GM10248 (cell line): ENCODE measurements at regions not wholly inside any gene's neighbourhood (a gene's known extent, or its start where the extent isn't known, plus 50 kb on each side); places are given as distances from the start of the nearest gene placed in this dataset.

Experiments
- CTCF ChIA-PET: fragments of 300-600 bp; sonication (Branson Sonifier 250); formaldehyde crosslinking; extraction: SDS; loops from one replicate; lab custom pipeline; 2021; ENCODE audit warnings: antibody characterized with exemption; lab: Yijun Ruan, JAX
- POLR2A ChIA-PET: fragments of 350-650 bp; sonication (Branson Sonifier 250); formaldehyde crosslinking; extraction: SDS; loops from one replicate; lab custom pipeline; 2020; ENCODE audit warnings: antibody characterized with exemption; lab: Yijun Ruan, JAX
- DNase-seq: peaks from one replicate; pipeline ENCODE4 v3.0.0; 2012; ENCODE audit errors: extremely low spot score
- CTCF ChIP-seq: IDR thresholded peaks from 2 replicates; pipeline ENCODE4 v1.5.1; 2012; ENCODE audit warnings: mild to moderate bottlenecking, low read depth; ENCODE audit errors: extremely low read depth, missing control alignments, control extremely low read depth

DNA sequence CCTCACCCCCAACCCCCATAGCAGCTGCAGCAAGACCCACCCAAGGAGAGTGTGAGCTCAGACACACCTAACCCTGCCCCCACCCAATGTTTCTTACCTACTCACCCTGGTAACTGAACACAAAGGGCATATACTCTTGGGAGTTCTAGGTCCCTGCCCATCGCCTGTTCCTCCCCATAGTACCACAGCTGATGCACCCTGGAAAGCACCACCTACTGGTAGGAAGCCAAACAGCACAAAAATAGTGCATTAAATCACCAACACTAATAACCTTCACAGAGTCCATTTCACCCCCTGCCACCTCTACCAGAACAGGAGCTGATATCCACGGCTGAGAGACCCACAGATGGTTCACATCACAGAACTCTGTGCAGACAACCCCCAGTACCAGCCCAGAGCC is 245.2 kb downstream of the EFHB start:
- TF ChIP-seq CTCF, result no peak
- CTCF ChIA-PET, result interaction anchor here (0.9 to 2.0 kb wide), 2 partner anchors 9 to 23 kb away, joined by 3 to 5 read pairs; no protein-coding TSS in a partner anchor
- DNase-seq, result no peak
- POLR2A ChIA-PET, result no interaction called here

- ChIA-PET CTCF (no interaction called here), POLR2A (no interaction called here)
- DNase-seq, result no peak
- TF ChIP-seq CTCF, result no peak
Observed at GRCh38 chr3:19668163-19668562, 265.9 kb downstream of the EFHB start.

- TF ChIP-seq CTCF, result no peak
- ChIA-PET CTCF (interaction anchor here (1.5 to 1.9 kb wide), 2 partner anchors 8 kb away, joined by 3 to 5 read pairs; no protein-coding TSS in a partner anchor), POLR2A (no interaction called here)
- DNase-seq, result no peak
Observed at GRCh38 chr3:19662486-19662885, 271.5 kb downstream of the EFHB start.

DNA sequence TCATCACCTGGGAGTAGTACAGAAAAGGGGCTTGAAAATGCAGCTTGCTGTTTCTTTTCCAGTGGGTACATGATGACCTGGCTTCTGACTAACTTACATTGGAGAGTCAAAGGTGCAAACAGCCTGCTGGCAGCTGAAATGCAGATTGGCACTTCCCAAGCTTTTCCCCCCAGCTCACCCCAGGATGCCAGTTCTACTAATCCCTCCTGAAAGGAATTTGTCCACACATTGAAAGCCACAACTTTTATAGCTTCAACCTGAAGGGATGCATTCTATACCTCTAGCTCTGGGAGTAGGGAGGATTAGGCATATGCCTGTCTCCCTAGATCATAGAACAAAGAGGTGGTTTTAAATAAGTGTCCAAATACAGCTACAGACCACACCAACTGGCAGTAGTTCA is 281.7 kb downstream of the EFHB start:
- ChIA-PET POLR2A (no interaction called here), CTCF (interaction anchor here (1.2 kb wide), 1 partner anchor 18 kb away, joined by 3 read pairs; no protein-coding TSS in a partner anchor)
- no peak for TF ChIP-seq CTCF
- DNase-seq, result no peak

GRCh38 chr3:19645093-19645492 is 288.9 kb downstream of the EFHB start:
- no peak for TF ChIP-seq CTCF
- POLR2A ChIA-PET, result no interaction called here

GRCh38 chr3:19644405-19644804 is 289.6 kb downstream of the EFHB start:
- DNase-seq, result no peak
- no peak for TF ChIP-seq CTCF
- ChIA-PET POLR2A (no interaction called here), CTCF (interaction anchor here (1.4 kb wide), 1 partner anchor 11 kb away, joined by 3 read pairs; no protein-coding TSS in a partner anchor)

More at GRCh38 chr3:19645093-19645492, 288.9 kb downstream of the EFHB start:
- CTCF ChIA-PET, result interaction anchor here (1.2 to 1.8 kb wide), 3 partner anchors 12 to 296 kb away, joined by 3 to 4 read pairs (median 3); no protein-coding TSS in a partner anchor
- peak; percentile 22 for DNase-seq
